ENCODE measurements at regions not wholly inside any gene's neighbourhood (a gene's known extent, or its start where the extent isn't known, plus 50 kb on each side); places are given as distances from the start of the nearest gene placed in this dataset.
A peak's percentile ranks its signal among the peaks of the same experiment; 100 is the strongest.

GRCh38 chr2:136209561-136210454 lies 91.9 kb upstream of the CXCR4 start:
- no peak for DNase-seq

DNA sequence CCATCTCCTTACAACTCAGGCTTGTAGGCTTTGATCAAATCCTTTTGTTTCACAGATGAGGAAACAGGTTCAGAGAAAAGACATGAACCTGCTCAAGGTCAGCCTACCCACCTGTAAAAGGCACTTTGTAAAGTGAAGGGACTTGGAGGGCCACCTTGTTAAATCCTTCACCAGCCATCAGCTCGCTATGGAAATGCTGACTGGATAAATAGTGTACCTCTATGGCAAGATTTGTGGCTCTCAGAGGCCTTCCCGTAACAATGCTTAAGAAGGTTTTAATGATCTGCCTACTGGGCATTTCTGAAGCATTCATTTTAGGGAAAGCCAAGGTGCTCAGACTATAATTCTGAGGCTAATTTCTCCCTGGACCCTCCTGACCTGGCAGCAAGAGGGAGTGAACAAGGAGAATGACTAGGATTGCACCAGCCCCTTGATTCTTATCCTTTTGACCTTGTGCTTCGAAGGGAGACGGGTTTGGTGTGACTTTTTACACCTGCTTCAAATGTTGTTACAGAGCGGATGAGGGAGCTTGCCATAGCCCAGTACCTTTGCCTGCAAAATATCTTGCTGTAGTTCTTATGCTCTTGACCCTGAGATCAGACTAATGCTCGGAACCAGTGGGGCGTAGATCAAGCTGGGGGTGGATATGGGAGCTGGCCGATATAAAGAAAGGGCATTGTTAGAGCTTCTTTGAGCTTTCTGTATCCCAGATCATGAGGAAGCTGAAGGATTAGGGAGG lies 90.9 kb upstream of the CXCR4 start:
- no peak for DNase-seq

- no peak for DNase-seq
Measured at GRCh38 chr2:136207665-136208064, 89.7 kb upstream of the CXCR4 start.

GRCh38 chr2:136207030-136207623 lies 89.2 kb upstream of the CXCR4 start:
- no peak for DNase-seq

- DNase-seq, result peak in 1 of 2 experiments; percentile 62
Measured at GRCh38 chr2:136206613-136207012, 88.7 kb upstream of the CXCR4 start.

- no peak for DNase-seq
Measured at GRCh38 chr2:136205615-136206014, 87.7 kb upstream of the CXCR4 start.

DNA sequence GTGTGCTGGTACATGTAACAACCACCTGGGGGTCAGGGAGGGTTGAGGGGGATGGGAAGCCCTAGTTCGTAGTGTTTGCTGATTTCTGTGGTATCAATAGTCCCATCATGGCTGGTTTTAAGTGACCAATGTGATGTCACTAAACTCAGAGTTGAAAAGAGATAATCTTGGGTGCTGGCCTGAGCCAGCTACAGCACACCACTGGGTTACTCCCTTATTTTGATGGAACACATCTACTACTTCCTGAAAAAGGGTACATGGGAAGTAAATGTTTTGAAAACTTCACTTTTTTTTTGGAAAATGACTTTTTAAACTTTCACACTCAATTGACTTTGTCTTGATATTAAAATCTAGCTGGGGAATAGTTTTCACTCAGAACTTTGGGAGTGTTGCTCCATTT lies 87.0 kb upstream of the CXCR4 start:
- DNase-seq, result no peak

DNA sequence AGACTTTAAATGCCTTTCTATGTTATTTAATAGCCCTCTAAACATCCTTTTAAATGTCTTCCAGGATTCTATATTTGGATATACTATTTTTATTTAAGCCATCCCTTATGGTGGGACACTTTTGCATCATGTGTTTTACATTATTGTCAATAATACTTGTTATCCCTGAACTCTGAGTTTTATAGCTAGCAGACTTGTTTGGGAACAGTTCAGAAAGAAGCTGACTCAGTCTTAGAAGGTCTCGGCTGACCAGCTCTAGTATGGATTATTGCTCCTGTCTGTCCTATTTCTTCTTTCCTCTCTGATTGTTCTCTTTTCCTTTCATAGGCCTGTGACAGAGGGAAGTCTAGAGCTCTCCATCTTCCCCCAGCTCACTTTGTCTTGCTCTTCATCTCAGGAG lies 77.3 kb upstream of the CXCR4 start:
- no peak for DNase-seq

DNA sequence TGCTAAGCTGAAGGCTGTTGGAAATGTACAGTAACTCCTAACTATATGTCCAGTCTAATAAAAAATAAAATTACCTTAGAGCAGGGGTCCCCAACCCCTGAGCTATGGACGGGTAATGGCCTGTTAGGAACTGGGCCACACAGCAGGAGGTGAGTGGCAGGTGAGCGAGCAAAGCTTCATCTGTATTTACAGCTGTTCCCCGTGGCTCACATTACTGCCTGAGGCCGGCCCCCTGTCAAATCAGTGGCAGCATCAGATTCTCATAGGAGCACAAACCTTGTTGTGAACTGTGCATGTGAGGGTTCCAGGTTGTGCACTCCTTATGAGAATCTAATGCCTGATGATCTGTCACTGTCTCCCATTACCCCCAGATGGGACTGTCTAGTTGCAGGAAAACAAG lies 73.1 kb upstream of the CXCR4 start:
- DNase-seq, result no peak

DNA sequence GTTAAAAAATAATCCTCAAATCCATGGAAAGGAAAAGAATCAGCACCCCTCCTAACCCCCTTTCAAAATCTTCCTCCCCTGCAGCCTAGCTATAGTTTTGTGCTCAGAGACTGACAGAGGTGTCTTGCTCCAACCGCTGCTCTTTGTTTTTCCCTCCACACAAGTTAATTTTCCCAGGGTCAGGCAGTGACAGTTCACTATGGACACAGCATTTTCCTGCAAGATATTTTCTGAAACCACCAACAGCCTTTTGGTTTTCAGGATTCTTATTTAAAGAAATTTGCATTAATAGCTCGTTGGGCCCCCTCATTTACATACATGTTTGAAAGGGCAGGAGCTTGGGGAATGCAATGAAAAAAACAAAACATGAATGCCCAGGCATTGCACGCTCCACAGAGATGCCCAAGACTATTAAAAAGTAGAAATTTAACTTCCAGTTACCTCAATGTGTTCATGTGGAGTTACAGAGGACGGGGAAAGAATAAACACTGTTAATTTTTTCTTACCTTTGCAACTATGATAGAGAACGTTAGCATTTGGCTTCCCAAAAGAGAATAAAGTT lies 71.4 kb upstream of the CXCR4 start:
- no peak for DNase-seq

DNA sequence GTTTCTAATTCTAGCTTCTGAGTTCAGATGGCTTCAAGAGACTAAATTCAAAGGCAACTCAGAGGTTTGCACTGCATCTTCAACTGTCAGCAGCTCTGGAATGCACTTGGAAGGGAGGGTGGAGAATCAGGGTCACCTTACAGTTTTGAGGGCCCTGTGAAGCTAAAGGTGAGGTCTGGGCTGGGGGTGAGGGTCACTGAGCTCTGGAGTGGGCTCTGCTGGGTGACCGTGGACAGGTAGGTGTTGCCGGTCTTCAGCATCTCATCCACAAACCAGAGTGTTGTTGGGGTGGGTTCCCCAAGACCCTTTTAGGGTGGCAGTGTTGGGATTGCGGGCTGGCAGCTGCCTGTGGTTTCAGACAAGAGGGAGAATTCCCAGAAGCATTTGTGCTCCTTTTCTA lies 70.1 kb upstream of the CXCR4 start:
- no peak for DNase-seq

DNA sequence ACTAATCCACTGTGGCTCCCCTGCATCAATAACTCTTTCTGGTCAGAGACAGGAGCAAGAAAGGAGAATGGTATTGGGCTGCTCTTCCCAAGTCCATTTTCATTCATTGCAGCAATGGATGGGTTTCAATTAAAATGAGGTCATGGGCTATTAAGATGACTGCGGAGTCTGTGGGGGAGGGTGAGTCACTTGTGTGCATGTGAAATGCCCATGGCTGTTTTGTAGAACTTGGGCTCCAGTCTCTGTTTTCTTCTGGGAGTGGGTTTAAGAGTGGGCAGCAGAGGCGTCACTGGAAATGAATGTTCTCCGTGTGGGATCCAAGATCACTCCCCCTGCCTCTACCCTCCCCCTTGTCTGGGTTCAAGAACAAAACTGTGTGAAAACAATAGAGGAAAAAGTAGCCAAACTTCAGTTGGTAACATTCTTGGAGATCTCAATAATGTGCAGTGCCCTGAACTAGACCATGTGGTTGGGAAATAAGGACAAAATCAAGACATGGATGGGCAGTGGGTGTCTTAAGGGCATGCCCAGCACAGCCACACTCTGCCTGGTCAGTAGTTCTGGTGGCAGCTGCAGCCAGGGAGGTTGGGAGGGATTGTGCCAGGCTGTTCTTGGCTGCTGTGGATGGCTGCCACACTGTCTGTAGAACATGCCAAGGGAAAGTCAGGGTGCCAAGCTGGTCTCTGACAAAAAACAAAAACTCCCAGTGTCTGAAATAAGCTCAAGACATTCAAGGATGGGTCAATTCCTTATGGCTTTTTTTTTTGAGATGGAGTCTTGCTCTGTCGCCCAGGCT lies 68.2 kb upstream of the CXCR4 start:
- peak in 1 of 2 experiments; percentile 32 for DNase-seq

- DNase-seq, result no peak
Measured at GRCh38 chr2:136183097-136183496, 65.1 kb upstream of the CXCR4 start.

DNA sequence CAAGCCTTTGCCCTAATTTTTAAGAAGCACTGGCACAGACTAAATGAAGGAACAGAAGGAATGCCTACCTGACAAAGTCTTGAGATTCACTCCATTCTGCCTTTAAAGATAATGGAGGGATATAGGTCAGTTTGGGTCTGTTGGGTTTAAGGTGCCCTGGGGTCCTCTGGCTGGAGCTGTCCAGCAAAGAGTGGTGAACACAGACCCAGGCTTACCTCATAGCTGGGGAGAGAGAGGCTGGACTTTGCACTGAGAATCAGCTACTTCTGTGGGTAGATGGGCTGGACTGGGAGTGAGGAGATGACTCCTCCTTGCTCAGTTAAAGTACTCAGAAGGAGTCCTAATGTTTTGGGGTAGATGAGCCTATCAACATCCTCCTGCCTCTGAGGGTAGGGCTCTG lies 64.4 kb upstream of the CXCR4 start:
- DNase-seq, result no peak

DNA sequence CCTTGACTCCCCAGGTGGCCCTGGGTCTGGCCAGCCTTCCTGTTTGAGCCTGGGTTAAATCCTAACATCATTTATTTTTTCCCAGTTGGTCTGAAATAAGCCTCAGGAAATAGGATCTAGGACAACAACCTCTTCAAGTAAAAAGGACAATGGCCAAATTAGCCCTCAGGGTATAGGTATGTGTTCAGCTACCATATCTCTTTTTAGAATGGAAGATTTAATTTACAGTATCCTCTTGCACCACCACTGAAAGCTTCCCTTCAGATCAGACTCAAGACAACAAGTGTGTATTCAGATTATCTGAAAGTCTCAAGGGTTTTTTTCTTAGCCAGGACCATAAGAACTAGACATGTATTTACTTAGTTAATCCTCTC lies 61.6 kb upstream of the CXCR4 start:
- DNase-seq, result no peak

GRCh38 chr2:136178941-136179601 lies 61.1 kb upstream of the CXCR4 start:
- no peak for DNase-seq

DNA sequence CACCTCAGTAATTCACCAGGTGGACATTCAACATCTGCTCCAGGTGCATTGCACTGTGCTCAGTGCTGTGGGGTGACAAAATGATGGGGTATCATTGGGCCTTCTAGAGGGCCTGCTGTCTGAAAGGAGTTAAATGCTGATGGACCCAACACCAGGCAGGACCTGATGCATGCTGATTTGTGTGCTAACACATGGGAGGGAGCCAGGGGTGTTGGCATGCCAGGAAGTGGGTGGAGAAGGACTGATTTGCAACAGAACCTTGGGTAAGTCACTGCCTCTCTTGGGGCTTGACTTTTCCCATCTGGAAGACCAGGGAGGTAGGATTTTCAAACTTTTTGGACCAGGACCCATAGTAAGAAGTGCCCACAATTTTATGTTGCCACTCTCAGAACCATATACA lies 57.9 kb upstream of the CXCR4 start:
- DNase-seq, result no peak

GRCh38 chr2:136175466-136175865 lies 57.5 kb upstream of the CXCR4 start:
- DNase-seq, result no peak

DNA sequence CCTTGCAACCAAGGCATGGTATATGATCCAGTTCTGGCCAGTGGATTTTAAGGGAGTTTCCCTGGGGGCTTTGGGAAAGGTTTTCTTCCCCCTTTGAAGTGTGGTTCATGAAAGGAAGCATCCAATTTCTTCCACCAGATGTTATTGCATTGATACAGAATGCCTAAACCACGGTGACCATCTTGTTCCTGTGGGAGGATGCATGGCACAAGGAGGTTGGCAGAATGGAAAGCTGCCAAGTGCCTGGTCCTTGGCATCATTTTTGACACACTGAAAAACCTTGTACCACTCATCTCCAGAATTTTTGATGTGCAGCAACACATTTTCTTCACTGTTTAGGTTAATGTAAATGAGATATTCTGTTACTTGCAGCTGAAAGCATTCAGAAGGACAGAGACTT lies 55.2 kb upstream of the CXCR4 start:
- no peak for DNase-seq

GRCh38 chr2:136171223-136171622 lies 53.3 kb upstream of the CXCR4 start:
- no peak for DNase-seq

DNA sequence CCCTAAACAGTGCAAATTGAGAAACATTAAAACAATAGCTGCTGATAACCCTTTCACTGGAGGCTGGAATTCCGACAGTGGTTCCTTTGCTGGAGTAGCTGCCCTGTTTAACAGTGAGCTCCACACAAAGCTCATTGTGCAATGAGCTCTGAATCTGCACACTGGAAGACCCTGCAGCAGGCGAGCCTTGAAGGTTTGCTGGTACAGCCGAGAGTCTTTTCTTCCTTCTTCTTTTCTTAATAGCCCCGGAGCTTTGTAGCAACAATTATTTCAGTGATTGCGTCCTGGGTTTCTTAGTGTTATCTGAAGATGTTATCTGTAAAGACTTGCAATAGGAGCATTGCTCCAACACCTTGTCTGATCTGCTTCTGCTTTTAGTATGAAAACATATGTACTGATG lies 50.8 kb upstream of the CXCR4 start:
- no peak for DNase-seq
